Kidney (tissue), 13 donors: ENCODE measurements at regions not wholly inside any gene's neighbourhood (a gene's known extent, or its start where the extent isn't known, plus 50 kb on each side); places are given as distances from the start of the nearest gene placed in this dataset.

Experiments
- DNase-seq, 5 donors: peaks; one replicate each; pipeline ENCODE4 v3.0.0-alpha.2; 2013 to 2020
- FAIRE-seq: peaks from 2 replicates; lab custom pipeline; 2012; peaks lifted over from hg19 to GRCh38; lab: Jason Lieb, UNC
- H3K27ac ChIP-seq, 2 donors: one replicate each; pipeline ENCODE4 v1.7.0; 2013; ENCODE audit warnings: low read depth in 2 of 2, low read length in 2 of 2, inconsistent platforms in 1 of 2
- H3K27me3 ChIP-seq: one replicate; pipeline ENCODE4 v1.7.1; 2013; ENCODE audit warnings: low read length, inconsistent platforms; ENCODE audit not compliant: control insufficient read depth, insufficient read depth
- H3K36me3 ChIP-seq, 3 donors: one replicate each; pipeline versions ENCODE4 v1.7.0 to v1.7.1; 2013; ENCODE audit warnings: low read length in 3 of 3, control low read depth in 1 of 3, inconsistent platforms in 1 of 3; ENCODE audit not compliant: insufficient read depth in 3 of 3, control insufficient read depth in 2 of 3
- H3K4me1 ChIP-seq, 3 donors: one replicate each; pipeline versions ENCODE4 v1.7.0 to v1.7.1; 2013; ENCODE audit warnings: low read length in 3 of 3, inconsistent platforms in 1 of 3, low read depth in 1 of 3; ENCODE audit not compliant: control insufficient read depth in 2 of 3, insufficient read depth in 2 of 3
- H3K4me3 ChIP-seq, 3 donors: one replicate each; pipeline versions ENCODE4 v1.7.0 to v1.8.1; 2013; ENCODE audit warnings: low read length in 3 of 3, control low read depth in 1 of 3, inconsistent platforms in 1 of 3
- H3K9ac ChIP-seq, 3 donors: one replicate each; pipeline versions ENCODE4 v1.7.0 to v1.7.1; 2013; ENCODE audit warnings: low read length in 3 of 3, control low read depth in 1 of 3, inconsistent platforms in 1 of 3
- H3K9me3 ChIP-seq, 3 donors: one replicate each; pipeline versions ENCODE4 v1.7.0 to v1.7.1; 2013; ENCODE audit warnings: low read length in 3 of 3, control low read depth in 1 of 3, inconsistent platforms in 1 of 3; ENCODE audit not compliant: control insufficient read depth in 2 of 3, insufficient read depth in 1 of 3
- CTCF ChIP-seq: IDR thresholded peaks from 3 replicates; pipeline ENCODE4 v1.5.1; 2012; ENCODE audit warnings: mild to moderate bottlenecking, moderate library complexity, borderline replicate concordance; ENCODE audit not compliant: insufficient read depth; ENCODE audit errors: extremely low read depth
- intact Hi-C: fragments of 100-400 bp; cut with DNase I; formaldehyde crosslinking; loops from one replicate; pipeline ENCODE4 v1.11.1; 2022
- donor health status: control.
- donor health status: control.
- donor health status: control.
- donor health status: control.
- donor health status: control.
- donor health status: DM: yes; HTN: yes; CAD: no.
- donor health status: Normal renal cell carcinoma (clear cell type).

GRCh38 chr7:41809529-41809939, 106.6 kb upstream of the INHBA start:
- H3K27ac ChIP-seq, result no peak overlapping the region
- FAIRE-seq, result no peak
- no peak for DNase-seq
- intact Hi-C loops, result no loop called here
- H3K27me3 ChIP-seq, result no peaks in the 10 kb centered on the region
- H3K4me1 ChIP-seq, result no peaks in the 10 kb centered on the region
- H3K9me3 ChIP-seq, result no peaks in the 10 kb centered on the region
- H3K36me3 ChIP-seq, result no peaks in the 10 kb centered on the region
- TF ChIP-seq CTCF, result no peak
- no peak overlapping the region for H3K9ac ChIP-seq
- H3K4me3 ChIP-seq, result no peak overlapping the region

- Histone ChIP-seq H3K4me3 (no peak overlapping the region), H3K27ac (no peak overlapping the region), H3K36me3 (no peaks in the 10 kb centered on the region), H3K9ac (no peak overlapping the region), H3K9me3 (no peaks in the 10 kb centered on the region), H3K4me1 (no peaks in the 10 kb centered on the region), H3K27me3 (no peaks in the 10 kb centered on the region)
- intact Hi-C loops, result no loop called here
- no peak for DNase-seq
- TF ChIP-seq CTCF, result no peak
- FAIRE-seq, result no peak
Measured at GRCh38 chr7:41809116-41809515, 106.2 kb upstream of the INHBA start.

- Histone ChIP-seq H3K4me3 (no peak overlapping the region), H3K4me1 (no peaks in the 10 kb centered on the region), H3K27me3 (no peaks in the 10 kb centered on the region), H3K9me3 (no peaks in the 10 kb centered on the region), H3K36me3 (no peaks in the 10 kb centered on the region), H3K9ac (no peak overlapping the region), H3K27ac (no peak overlapping the region)
- no peak for DNase-seq
- TF ChIP-seq CTCF, result no peak
- no peak for FAIRE-seq
- intact Hi-C loops, result no loop called here
Measured at GRCh38 chr7:41808541-41808940, 105.7 kb upstream of the INHBA start.

- H3K4me3 ChIP-seq, result no peak overlapping the region
- H3K9me3 ChIP-seq, result no peaks in the 10 kb centered on the region
- H3K27ac ChIP-seq, result no peak overlapping the region
- DNase-seq, result no peak
- intact Hi-C loops, result no loop called here
- H3K9ac ChIP-seq, result no peak overlapping the region
- no peak for FAIRE-seq
- H3K27me3 ChIP-seq, result no peaks in the 10 kb centered on the region
- H3K4me1 ChIP-seq, result no peaks in the 10 kb centered on the region
- TF ChIP-seq CTCF, result no peak
- H3K36me3 ChIP-seq, result no peaks in the 10 kb centered on the region
Measured at GRCh38 chr7:41803569-41803968, 100.7 kb upstream of the INHBA start.
